Stimulated activated CD4-positive, alpha-beta T cell treated with anti-CD3 and anti-CD28 coated beads, Interleukin-2, amount 100 ng/mL, for 24 hours (primary cell): ENCODE measurements at regions not wholly inside any gene's neighbourhood (a gene's known extent, or its start where the extent isn't known, plus 50 kb on each side); places are given as distances from the start of the nearest gene placed in this dataset.

Source experiments
- DNase-seq, 2 donors: peaks; one replicate each; pipeline ENCODE4 v3.0.0-alpha.2; 2020

DNA sequence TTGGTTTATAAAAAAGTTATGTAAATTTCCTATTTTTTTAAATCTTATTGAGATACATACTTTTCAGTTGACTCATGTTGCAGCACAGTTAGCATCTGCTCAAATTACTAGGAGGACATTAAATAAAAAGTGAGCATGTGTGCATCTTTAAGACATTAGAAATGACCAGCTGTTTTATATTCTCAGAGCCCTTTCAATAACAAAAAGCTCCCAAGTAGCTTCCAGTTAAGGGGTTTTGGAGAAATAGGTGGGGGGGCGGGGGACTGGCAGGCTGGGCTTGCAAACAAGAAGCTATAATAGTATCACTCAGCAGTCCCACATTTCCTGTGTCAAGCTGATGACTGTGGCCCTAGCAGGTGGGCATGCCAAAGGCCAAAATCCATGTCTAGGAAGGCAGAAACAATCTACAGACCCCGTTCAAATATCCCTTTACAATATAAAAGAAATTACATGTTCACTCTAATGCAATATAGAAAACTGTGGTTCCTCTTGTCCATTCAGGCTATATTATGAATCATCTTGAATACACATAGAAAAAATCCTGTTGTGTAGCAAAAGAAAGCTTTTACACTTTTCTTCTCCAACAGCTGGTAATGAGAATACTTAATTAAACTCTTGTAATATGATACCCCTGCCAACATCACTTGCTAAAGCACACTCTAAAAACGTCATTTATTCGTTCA, 1713.2 kb upstream of the SLC10A2 start:
- no peak for DNase-seq

GRCh38 chr13:104773775-104774174, 1707.6 kb upstream of the SLC10A2 start:
- no peak for DNase-seq

GRCh38 chr13:104769545-104769944, 1703.3 kb upstream of the SLC10A2 start:
- no peak for DNase-seq

- no peak for DNase-seq
These were observed 1700.1 kb upstream of the SLC10A2 start for GRCh38 chr13:104766319-104766718.

DNA sequence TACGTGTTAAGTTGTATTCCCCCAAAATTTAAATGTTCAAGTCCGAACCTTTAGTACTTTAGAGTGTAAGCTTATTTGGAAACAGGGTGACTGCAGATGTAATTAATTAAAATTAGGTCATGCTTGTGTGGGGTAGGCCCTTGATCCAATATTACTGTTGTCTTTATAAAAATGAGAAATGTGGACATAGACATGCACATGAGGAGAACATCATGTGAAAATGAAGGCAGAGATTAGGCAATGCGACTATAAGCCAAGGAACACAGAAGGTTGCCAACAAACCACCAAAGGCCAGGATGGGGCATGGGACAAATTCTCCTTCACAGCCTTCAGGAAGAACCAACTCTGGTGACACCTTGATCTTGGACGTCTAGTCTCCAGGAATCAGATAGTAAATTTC, 1698.4 kb upstream of the SLC10A2 start:
- no peak for DNase-seq

DNA sequence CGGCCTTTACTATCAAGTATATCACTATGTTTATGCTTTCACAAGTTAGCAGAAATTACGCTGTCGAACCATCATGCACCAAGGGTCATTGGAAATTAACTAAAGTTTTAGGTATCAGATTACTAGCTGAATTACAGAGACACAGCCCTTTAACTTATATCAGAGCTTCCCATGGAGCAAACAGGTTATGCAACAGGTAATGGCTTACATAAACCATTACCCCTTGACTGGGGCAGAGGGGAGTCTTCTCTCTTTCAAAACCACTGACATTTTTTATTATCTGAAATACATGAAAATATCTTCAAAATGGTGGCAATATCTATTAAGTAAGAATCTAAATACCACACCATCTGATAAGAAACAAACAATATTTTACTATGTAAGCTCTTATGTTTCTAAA, 1692.9 kb upstream of the SLC10A2 start:
- no peak for DNase-seq

DNA sequence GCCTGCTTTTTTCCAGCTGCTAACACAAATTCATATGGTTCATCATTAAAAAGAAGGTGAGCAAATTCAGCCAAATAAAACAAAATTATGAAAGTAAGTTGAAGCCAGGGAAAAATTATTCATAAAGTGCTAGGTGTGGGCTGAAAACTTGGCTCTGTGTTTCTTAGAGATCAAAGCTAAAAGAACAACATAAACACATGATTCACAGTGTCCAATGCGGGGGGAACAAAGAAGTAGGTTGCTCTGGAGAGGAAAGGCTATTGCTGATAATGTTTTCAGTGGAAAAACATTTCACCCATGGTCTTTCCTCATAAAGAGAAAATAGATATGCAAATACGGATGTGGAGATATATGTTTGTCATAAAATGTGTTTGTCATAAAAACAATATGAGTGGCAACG, 1691.5 kb upstream of the SLC10A2 start:
- no peak for DNase-seq

GRCh38 chr13:104750377-104750776, 1684.2 kb upstream of the SLC10A2 start:
- DNase-seq: no peak

DNA sequence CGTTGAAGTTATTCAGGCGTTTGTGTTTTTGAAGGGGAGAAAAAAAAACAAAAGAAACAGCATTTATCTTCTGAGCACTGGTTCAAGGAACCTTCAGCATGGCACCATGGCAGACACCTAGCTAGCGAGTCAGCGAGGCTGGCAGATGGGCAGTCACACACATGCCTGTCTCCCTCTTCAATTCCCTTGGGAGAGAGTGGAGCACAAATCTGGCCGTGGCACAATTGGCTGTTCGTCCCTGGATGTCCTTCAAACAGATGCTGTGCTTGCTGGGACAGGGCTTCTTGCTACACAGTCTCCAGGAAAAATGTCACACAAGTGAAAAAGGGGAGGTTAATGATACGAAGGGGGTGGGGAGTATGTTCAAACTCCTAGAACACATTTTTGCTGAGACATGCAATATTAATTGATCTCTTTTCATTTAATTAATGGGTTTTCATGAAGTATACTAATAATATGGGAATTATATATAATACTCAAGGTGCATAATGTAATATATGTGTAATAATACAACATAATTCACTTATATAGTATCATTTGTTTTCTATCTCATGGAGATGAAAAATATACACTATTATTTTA, 1674.5 kb upstream of the SLC10A2 start:
- no peak for DNase-seq

DNA sequence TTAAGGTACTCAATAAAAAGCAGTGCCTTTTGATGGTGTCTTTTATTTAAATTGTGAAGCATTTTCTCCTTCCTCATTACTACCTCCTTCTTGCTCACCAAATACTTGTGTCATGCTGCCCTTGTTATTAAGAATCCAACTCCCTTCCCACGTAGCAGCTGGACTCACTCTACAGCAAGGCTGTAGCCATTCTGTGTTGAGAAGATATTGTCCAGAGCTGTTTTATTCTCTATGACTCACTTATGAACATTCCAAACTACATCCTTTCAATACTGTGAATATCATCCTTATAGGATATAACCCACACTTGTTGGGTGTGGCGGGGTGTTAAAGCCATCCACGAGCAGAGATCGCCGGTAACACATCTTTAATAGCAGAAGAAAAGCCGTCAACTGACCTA, 1671.5 kb upstream of the SLC10A2 start:
- no peak for DNase-seq

GRCh38 chr13:104733427-104733826, 1667.2 kb upstream of the SLC10A2 start:
- DNase-seq: no peak

DNA sequence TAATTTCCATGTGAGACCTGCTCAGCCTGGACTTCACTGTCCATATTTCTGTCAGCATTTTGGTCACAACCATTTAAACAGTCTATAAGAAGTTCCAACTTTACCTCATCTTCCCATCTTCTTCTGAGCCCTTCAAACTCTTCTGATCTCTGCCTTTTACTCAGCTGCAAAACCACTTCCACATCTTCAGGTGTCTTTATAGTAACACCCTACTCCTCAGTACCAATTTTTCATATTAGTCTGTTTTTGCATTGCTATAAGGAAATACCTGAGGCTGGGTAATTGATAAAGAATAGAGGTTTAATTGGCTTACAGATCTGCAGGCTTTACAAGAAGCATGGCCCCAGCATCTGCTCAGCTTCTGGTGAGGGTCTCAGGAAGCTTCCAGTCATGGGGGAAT, 1648.9 kb upstream of the SLC10A2 start:
- no peak for DNase-seq

- DNase-seq: no peak
These were observed 1639.0 kb upstream of the SLC10A2 start for GRCh38 chr13:104705031-104705750.

- no peak for DNase-seq
These were observed 1635.4 kb upstream of the SLC10A2 start for GRCh38 chr13:104701591-104701990.

GRCh38 chr13:104694397-104694796, 1628.2 kb upstream of the SLC10A2 start:
- DNase-seq: no peak

DNA sequence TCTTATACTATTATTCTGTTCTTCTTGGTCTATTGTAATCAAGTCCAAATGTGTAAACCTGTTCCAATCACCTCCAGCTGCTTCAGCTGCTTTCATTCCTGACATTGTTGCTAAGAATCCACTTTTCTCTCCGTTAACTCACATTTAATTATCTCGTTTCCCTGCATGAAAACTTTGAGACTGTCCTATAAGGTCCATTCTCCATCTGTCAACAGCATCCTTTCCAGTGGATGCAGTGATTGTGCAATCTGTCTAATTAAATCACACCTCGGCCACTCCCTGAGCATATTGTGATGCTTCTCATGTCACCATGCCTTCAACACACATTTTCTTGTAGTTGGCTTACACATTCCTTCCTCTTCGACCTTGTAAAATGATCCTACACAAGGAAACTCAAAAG, 1626.9 kb upstream of the SLC10A2 start:
- no peak for DNase-seq

GRCh38 chr13:104691767-104692467, 1625.7 kb upstream of the SLC10A2 start:
- DNase-seq: no peak

DNA sequence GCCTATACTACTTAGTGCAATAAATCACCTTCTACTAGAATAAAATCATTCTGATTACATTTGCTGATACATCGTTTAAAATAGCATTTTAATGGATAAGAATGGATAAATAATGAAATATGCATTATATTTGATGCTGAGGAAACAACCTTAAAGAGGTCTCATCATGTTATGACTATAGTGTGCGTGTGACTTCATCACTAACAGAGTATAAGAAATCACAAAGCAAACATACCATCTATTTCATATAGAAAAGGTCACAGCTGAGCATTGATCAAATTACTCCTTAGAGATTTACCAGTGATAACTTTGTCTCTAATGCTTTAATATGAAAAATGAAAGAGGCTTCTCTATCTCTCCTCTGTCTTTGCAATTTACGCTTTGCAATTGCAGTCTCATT, 1620.3 kb upstream of the SLC10A2 start:
- no peak for DNase-seq

DNA sequence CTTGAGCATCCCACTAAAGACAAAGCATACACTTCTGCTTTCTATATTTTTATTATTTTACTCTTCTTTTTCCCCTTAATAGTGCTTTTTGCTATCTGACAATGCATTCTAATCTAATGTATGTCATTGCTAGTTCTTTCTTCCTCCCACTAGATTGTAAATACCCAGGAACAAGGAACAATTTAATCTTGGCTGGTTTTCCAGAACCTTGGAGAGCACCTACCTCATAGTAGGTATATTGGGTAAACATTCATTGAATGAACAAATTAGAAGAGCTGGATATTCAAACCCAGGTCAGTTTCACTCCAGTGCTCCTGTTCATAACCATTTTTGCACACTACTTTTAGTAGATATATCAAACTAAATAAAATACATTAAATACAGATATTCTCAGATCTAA, 1617.6 kb upstream of the SLC10A2 start:
- no peak for DNase-seq

DNA sequence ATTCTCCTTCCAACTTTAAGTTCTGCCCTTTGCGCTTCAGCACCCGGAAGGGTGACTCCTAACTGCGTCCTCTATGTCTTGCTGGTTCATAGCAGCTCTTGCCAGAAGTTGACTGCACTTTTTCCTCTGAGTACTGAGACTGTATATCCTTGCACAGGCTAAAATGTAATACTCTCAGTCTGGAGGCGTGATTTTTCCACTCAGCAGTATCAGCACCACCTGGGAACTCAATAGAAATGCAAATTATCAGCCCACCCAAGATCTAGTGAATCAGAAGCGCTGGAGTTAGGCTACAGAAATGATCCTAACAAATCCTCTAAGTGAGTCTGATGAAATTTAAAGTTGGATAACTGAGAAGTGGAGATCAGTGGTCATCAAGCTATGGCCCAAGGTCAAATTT, 1611.9 kb upstream of the SLC10A2 start:
- no peak for DNase-seq

GRCh38 chr13:104671901-104672300, 1605.7 kb upstream of the SLC10A2 start:
- DNase-seq: no peak

DNA sequence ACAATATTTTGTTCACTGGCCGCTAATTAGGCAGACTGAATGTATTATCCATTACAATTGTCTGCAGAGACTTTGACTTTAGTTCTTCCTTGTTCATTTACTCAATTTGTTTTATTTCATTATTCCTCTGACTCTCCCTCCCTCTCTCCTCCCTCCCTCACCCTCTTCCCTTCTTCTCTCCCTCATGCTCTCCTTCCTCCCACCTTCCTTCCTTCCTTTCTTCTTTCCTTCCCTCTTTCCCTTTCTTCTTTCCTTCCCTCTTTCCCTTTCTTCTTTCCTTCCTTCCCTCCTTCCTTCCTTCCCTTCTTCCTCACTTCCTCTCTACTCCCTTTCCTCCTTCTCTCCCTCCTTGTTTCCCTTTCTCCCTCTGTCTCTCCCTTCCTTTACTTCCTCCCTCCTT, 1591.0 kb upstream of the SLC10A2 start:
- no peak for DNase-seq

DNA sequence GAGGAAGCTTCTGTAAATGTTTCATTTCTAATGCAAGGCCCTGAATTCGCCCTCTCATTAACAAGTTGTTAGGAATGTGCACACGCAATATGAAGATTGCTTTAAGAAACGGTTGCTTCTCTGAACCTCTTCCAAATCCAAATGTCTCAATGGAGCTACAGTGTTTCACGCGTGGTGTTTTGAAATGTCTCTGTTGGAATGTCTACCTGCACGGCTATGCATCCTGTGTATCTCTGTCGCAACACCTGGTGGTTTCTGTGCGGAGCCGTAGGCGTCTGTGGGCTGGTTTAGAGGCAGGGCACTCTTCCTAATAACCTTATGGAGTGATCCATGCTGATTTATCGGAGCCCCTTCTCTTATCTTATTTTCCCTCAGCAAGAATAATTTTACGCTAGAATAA, 1584.2 kb upstream of the SLC10A2 start:
- no peak for DNase-seq

DNA sequence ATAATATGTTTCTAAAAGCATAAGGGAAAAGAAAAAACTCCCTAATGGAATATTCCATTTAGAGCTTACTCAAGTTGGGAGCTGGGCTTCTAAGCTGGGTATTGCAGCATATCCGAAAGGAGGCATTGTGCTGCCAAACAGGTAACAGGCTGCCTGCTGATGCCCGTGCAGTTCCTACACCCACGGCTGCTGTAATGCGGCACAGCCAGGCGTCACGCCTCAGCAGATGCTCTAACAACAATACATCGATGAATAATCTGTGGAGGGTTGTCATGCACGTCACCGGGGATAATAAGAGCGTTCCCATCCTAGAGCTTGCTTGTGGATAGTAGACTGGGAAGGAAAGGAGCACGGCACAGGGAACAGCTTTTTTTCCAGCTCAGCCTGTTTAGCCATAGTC, 1582.1 kb upstream of the SLC10A2 start:
- no peak for DNase-seq
